CD4-positive, alpha-beta T cell treated with Interleukin-6 for 4 hours (primary cell): ENCODE measurements at regions not wholly inside any gene's neighbourhood (a gene's known extent, or its start where the extent isn't known, plus 50 kb on each side); places are given as distances from the start of the nearest gene placed in this dataset.
"Not testable (repeated sequence)": the region's sequence is repeated elsewhere in the genome, so short reads cannot be mapped to it uniquely, and the experiment has no call there.

Experiments
- DNase-seq: peaks from one replicate; pipeline ENCODE4 v3.0.0-alpha.2; 2020; ENCODE audit warnings: mixed read lengths

- no peak for DNase-seq
Measured at GRCh38 chr13:18993884-18994660, 187.6 kb downstream of the TUBA3C start.

GRCh38 chr13:18992791-18993190 is 188.8 kb downstream of the TUBA3C start:
- DNase-seq = no peak

GRCh38 chr13:18991060-18991459 is 190.6 kb downstream of the TUBA3C start:
- DNase-seq = no peak

DNA sequence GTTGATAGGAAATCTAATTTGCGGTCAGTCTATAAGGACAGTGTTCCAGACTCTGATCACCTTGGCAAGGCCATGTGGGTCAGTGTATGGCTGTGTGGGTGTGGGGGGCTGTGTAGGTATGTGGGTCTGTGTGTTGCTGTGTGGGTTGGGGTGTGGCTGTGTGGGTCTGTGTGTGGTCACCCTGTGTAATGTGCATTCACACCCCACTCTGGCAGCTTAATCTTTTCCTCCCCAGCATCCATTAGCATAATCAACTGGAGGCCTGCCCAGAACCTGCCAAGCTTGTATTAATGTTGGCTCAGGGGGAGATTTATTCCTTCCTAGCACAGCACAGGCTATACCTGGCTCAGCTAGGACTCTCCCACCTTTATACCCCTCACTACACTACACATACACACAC is 203.2 kb downstream of the TUBA3C start:
- DNase-seq = no peak

DNA sequence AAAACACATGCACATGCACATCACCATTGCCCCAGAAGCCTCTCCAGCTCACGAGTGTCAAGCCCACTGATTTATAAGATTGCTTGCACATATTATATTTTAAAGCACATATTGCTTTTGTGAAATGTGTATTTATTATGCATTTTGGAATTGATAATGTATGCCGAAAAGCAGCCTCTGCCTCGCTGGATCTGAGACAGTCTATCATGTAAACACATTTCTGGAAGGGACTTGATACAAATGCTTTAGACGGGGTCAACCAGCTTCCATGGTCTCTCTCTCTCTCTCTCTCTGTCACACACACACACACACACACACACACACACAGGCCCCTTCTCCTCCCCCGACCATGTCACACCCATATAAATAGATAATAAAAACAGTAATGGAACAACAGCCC is 203.8 kb downstream of the TUBA3C start:
- no peak for DNase-seq

GRCh38 chr13:18971576-18972219 is 209.9 kb downstream of the TUBA3C start:
- no peak for DNase-seq

DNA sequence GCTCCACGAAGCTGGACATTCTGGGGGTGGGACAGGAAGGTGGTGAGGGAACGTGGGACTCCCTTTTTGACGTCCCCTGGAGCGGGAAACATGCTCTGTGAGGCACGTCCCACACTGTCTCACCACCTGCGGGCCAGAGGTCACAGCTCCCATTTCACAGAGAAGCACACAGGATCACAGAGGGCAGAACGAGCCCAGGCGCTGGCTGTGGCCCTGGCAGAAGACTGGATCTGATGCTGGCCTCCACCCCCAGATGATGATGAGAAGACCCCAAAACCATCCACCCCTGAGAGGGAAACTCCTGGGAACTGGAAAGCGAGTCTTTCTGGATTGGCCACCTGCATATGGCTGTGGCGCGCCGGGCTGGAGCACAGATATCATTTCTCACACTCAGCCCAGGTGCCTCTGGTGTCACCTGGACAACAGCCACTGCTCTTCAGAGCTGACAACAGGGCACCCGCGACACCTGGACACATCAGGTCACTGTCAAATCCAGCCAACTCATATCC is 216.2 kb downstream of the TUBA3C start:
- no peak for DNase-seq

DNA sequence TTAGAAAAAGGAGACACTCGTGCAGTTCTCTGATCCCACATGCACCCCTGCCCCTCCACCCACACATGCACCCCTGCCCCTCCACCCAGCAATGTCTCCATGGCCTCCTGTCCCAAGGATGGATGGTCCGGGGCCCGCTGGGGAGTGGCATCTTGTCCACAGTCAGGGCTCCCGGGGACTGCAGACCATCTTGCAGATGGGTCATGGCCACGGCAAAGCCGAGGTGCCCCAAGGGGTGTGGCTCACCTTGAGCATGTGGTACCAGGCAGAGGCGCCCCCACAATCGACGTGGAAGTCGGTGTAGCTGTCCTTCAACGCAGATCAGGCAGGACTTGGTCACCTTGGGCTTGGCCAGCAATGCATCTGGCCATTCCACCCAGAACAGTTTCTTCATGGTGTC is 216.7 kb downstream of the TUBA3C start:
- DNase-seq = no peak

DNA sequence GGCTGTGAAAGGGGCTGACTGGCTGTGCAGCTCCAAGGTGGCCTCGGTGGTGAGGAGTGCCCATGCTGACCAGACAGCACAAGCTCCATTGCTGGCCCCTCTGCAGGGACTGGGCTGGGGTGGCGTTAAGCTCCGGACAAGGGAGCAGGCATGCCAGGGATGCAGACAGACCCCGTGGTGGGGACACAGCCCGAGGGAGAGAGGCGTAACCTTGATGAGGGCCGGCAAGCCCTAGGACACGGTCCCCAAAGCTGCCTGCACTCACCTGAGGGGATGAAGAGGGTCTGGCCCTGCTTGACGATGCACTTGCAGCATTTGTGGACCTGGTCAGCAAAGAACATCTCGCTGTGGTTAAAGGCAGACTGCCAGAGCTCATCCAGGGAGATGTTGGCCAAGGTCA is 217.9 kb downstream of the TUBA3C start:
- DNase-seq = not testable (repeated sequence)

DNA sequence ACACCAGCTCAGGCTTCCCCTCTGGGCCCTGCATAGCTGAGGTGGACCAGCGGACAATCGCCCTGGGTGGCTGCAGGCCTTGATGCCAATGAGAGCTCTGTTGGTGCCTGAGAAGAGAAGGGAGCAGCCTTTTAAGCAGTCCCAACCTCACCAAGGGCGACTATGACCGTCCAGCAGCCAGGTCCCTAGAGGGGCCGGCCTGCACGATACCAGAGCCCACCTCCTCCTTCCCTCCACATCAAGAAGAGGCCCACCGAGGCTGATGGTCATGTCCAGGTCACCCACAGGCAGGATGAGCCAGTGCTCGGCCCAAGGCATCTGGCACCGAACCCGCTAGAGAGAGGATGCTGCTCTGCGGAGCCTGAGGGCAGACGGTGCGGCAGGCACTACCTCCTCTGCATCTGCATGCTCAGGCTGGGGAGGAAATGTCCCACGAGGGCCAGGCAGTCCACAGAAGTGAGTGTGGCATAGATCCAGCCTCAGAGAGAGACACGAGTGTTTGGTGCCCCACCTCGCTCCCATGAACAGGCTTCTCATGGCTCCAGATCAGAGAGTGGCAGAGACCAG is 219.4 kb downstream of the TUBA3C start:
- no peak for DNase-seq

DNA sequence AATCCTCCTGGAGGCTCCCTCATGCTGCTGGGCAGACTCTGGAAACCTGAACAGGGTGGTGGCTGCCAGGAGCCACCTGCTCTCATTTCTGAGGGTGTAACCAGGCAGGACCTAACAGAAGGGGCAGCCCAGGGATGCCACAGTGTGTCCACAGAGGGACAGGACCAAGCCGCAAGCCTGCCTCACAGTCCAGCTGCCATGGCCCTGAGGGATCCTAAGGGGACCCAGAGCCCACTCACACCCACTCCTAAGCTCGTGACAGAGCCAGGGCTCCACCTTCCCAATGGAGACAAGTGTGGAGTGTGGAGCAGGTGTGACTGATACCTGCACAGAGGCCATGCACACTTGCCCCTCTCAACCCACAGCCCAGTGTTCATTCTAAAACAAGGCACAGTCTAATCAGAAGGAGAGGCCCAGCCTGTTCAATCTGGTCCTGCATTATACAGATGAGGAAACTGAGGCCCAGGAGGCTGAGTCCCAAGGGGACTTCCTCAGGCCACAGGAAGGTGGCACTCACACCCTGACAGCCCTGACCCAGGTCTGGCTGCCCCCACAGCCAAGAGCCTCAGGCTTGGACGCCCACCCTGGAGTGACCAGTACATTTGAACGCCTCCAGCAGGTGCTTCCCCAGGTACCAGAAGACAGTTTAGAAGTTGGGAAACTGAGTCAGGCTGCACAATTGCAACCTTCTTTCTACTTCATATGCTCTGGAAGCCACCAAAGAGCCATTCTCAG is 220.1 kb downstream of the TUBA3C start:
- no peak for DNase-seq

DNA sequence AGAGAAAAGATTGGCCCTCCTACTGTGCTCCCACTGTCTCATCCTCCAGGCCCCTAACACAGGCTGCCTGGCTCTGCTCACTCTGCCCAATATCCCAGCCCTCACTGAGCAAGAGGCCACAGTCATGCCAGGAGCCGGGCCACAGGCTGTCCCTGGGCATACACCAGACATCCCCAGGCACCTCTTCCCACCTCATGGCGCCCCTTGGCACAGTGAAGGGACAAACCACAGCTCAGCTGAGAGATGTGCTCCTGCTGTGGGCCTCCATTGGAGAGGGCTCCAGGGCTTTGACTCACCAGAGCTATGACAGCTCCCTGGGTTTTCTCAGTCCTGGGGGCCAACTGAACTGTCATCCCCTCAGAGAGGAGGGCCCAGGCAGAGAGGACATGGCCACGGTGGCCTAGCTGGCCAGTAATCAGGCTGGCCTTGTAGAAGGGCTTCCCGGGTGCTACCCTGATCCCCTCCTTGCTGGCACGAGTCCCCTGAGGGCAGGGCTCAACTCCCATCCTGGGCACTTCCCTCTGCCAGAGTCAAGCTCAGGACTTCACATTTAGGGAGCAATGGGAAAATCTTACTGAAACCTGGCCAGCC is 220.9 kb downstream of the TUBA3C start:
- DNase-seq = no peak

DNA sequence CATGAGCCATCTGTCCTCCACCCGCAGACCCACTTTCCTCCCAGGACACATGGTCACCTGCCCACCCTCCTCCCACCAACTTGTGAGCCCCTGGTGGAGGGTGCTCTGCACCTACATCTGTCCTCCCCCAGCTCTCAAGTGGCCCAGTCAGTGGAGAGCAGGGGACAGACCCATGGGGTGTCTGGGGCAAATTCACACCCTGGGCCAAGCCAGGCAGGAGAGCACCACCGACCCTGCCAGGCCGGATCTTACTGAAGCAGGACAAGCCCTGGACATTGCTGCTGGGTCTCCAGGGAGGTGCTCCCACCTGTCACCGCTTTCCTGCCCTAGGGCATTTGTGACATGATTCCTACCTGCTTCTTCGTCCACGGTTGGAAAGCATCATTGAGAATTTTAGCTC is 221.6 kb downstream of the TUBA3C start:
- DNase-seq = no peak

DNA sequence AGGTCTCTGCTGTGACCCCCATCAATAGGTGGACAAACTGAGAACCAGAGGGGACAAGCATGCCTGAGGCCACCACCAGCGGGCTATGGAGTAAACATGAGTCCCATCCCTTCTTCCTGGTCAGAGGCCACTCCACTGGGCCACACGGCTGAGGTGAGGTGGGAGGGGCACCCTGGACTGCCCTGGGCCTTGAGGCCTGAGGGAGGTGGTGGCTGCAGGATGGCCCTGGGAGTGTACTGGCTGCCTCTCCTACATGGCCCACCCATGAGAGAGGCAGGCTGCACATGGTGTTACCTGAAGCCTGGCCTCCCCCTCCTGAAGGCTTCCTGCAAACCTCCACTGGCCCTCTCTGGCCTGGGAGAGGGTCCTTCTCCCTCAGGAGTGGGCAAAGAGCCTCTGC is 222.4 kb downstream of the TUBA3C start:
- no peak for DNase-seq

DNA sequence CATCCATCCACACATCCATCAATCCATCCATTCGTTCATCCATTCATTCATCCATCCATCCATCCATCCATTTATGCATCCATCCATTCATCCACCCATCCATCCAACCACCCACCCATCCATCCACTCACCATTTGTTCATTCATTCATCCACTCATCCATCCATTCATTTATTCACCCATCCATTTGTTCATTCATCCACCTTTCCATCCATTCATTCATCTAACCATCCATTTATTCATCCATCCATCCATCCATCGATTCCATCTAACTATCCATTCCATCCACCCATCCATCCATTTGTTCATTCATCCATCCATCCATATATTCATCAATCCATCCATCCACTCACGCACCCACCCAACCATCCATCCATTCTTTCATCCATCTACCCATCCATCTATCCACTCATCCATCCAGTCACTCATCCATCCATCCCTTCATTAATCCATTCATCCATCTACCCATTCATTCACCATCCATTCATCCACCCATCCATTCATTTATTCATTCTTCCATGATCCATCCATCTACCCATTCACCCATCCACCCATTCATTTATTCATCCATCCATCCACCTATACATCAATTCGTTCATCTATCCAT is 225.0 kb downstream of the TUBA3C start:
- no peak for DNase-seq

GRCh38 chr13:18954254-18954653 is 227.4 kb downstream of the TUBA3C start:
- DNase-seq = no peak

GRCh38 chr13:18953139-18953930 is 228.3 kb downstream of the TUBA3C start:
- DNase-seq = no peak

- DNase-seq = no peak
Measured at GRCh38 chr13:18952225-18953016, 229.2 kb downstream of the TUBA3C start.

DNA sequence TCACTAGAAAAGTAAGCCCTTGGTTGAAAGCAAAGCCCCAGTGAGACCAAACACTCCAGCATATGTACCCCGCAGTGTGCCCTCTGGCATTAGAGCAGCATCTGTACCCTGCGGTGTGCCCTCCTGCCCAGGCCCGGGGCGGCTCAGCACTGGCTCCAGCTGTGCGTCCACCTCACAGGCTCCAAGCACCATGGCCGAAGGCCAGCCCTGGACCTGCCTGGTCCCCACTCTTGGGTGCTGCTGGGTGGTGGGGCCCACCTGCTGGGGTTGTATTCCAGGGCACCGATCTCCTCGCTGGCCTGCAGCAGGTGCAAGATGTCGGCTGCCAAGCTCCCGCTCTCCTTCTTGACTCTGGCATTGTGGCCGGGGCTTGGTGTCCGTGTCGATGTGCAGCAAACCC is 230.2 kb downstream of the TUBA3C start:
- no peak for DNase-seq

DNA sequence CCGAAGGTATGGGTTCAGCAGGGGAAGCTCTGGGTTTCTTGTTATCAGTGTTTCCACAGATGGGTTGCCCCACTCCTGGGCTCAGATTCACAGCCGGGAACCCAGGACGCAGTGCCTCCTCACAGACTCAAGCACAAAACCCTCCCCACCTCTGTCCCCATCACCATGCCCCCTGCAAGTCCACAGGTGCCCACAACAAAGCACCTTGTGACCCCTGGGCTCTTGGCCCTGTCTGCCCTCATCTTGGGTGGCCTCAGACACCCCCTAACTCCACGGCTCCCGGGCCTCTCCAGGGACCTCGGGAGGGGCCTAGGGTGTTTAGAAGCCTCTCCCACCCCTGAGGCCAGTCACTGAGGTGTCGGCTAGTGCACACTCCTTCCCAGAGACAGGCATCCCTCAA is 231.7 kb downstream of the TUBA3C start:
- DNase-seq = no peak

- DNase-seq = no peak
Measured at GRCh38 chr13:18949489-18949761, 232.2 kb downstream of the TUBA3C start.
